Gastrocnemius medialis (tissue), 4 donors: ENCODE measurements at regions not wholly inside any gene's neighbourhood (a gene's known extent, or its start where the extent isn't known, plus 50 kb on each side); places are given as distances from the start of the nearest gene placed in this dataset.

Experiments used
- ATAC-seq, 2 donors: fragments of 150-250 bp; one replicate each; pipeline ENCODE4 v1.9.1; 2016
- DNase-seq, 2 donors: peaks; one replicate each; pipeline ENCODE4 v3.0.0-alpha.2; 2019
- H3K27ac ChIP-seq, 4 donors: fragments of 200-600 bp; sonication (generic); 1 replicate in 1 of 4; 2 replicates in 3 of 4; pipeline ENCODE4 v1.5.1; 2016 to 2018; ENCODE audit warnings: mild to moderate bottlenecking in 2 of 4, moderate library complexity in 1 of 4
- H3K27me3 ChIP-seq, 3 donors: fragments of 200-600 bp; sonication (generic) in 2 of 3; 1 replicate in 1 of 3; 2 replicates in 2 of 3; pipeline versions ENCODE4 v1.5.1 to v1.6.0; 2016 to 2019; ENCODE audit warnings: mild to moderate bottlenecking in 1 of 3, moderate library complexity in 1 of 3
- H3K36me3 ChIP-seq, 2 donors: fragments of 200-600 bp; sonication (generic) in 1 of 2; one replicate each; pipeline ENCODE4 v1.5.1; 2017 to 2018
- H3K4me1 ChIP-seq, 2 donors: fragments of 200-600 bp; sonication (generic) in 1 of 2; one replicate each; pipeline ENCODE4 v1.5.1; 2016 to 2017; ENCODE audit warnings: mild to moderate bottlenecking in 2 of 2
- H3K4me3 ChIP-seq, 4 donors: fragments of 200-600 bp; sonication (generic) in 3 of 4; 1 replicate in 1 of 4; 2 replicates in 3 of 4; pipeline ENCODE4 v1.5.1; 2016 to 2019; ENCODE audit warnings: mild to moderate bottlenecking in 2 of 4
- H3K9me3 ChIP-seq, 3 donors: fragments of 200-600 bp; sonication (generic) in 2 of 3; 1 replicate in 1 of 3; 2 replicates in 2 of 3; pipeline ENCODE4 v1.5.1; 2016 to 2019
- CTCF ChIP-seq, 5 experiments: fragments of 450-650 bp in 3 of 5; fragments of 200-600 bp in 2 of 5; sonication (generic) in 2 of 5; IDR thresholded peaks in 4 of 5; conservative IDR thresholded peaks in 1 of 5; 1 replicate in 4 of 5; 2 replicates in 1 of 5; pipeline ENCODE4 v1.5.1; 2016 to 2019; ENCODE audit warnings: antibody characterized with exemption in 5 of 5, mild to moderate bottlenecking in 3 of 5, moderate library complexity in 3 of 5
- POLR2A ChIP-seq, 2 donors: fragments of 450-650 bp; IDR thresholded peaks; one replicate each; pipeline ENCODE4 v1.6.1; 2017; ENCODE audit warnings: antibody characterized with exemption in 2 of 2, mild to moderate bottlenecking in 2 of 2, moderate library complexity in 2 of 2
- in situ Hi-C, 4 donors: fragments of 200-750 bp; cut with MboI; loops; one replicate each; pipeline versions ENCODE4 v1.15.0 to v1.8.0; 2017; ENCODE audit warnings: low sequenced_read_pairs in 4 of 4
- intact Hi-C: fragments of 100-400 bp; cut with DNase I; formaldehyde crosslinking; loops from one replicate; pipeline ENCODE4 v1.15.1; 2023; ENCODE audit warnings: low total_unique reads

- H3K4me3 ChIP-seq = no peak overlapping the region
- H3K9me3 ChIP-seq = no peaks in the 10 kb centered on the region
- H3K27ac ChIP-seq = no peak overlapping the region
- ATAC-seq (no peak), DNase-seq (no peak)
- in situ Hi-C loops = no loop called here
- no peaks in the 10 kb centered on the region for H3K36me3 ChIP-seq
- H3K27me3 ChIP-seq = no peaks in the 10 kb centered on the region
- intact Hi-C loops = loop anchor here (10.0 kb wide), 1 partner anchor 205 kb away; no protein-coding TSS in a partner anchor
- TF ChIP-seq POLR2A (IDR thresholded peaks at IDR 0.05) (no peak), CTCF (IDR thresholded peaks at IDR 0.05 in 4 of 5, conservative IDR thresholded peaks at IDR 0.05 in 1 of 5) (no peak)
- no peaks in the 10 kb centered on the region for H3K4me1 ChIP-seq
Measured at GRCh38 chr9:7259544-7260241, 501.9 kb downstream of the KDM4C start.

GRCh38 chr9:7258688-7259396 is 501.1 kb downstream of the KDM4C start:
- Histone ChIP-seq H3K4me1 (no peaks in the 10 kb centered on the region), H3K27ac (no peak overlapping the region), H3K4me3 (no peak overlapping the region), H3K27me3 (no peaks in the 10 kb centered on the region), H3K9me3 (no peaks in the 10 kb centered on the region), H3K36me3 (no peaks in the 10 kb centered on the region)
- ATAC-seq (no peak), DNase-seq (no peak)
- intact Hi-C loops (no loop called here), in situ Hi-C loops (no loop called here)
- no peak for TF ChIP-seq CTCF (IDR thresholded peaks at IDR 0.05 in 4 of 5, conservative IDR thresholded peaks at IDR 0.05 in 1 of 5)

- Histone ChIP-seq H3K4me3 (no peak overlapping the region), H3K36me3 (no peaks in the 10 kb centered on the region), H3K27me3 (no peaks in the 10 kb centered on the region), H3K27ac (no peak overlapping the region), H3K9me3 (no peaks in the 10 kb centered on the region), H3K4me1 (no peaks in the 10 kb centered on the region)
- TF ChIP-seq POLR2A (IDR thresholded peaks at IDR 0.05) (no peak), CTCF (IDR thresholded peaks at IDR 0.05 in 4 of 5, conservative IDR thresholded peaks at IDR 0.05 in 1 of 5) (no peak)
- no peak for DNase-seq
- no peak for ATAC-seq
- in situ Hi-C loops (no loop called here), intact Hi-C loops (no loop called here)
Measured at GRCh38 chr9:7246917-7247522, 489.2 kb downstream of the KDM4C start.

GRCh38 chr9:7245976-7246580 is 488.3 kb downstream of the KDM4C start:
- in situ Hi-C loops = no loop called here
- no peak for ATAC-seq
- no peak for DNase-seq
- no peak overlapping the region for H3K27ac ChIP-seq
- H3K9me3 ChIP-seq = no peaks in the 10 kb centered on the region
- intact Hi-C loops = no loop called here
- TF ChIP-seq CTCF (IDR thresholded peaks at IDR 0.05 in 4 of 5, conservative IDR thresholded peaks at IDR 0.05 in 1 of 5) (no peak), POLR2A (IDR thresholded peaks at IDR 0.05) (no peak)
- H3K27me3 ChIP-seq = no peaks in the 10 kb centered on the region
- no peaks in the 10 kb centered on the region for H3K36me3 ChIP-seq
- no peaks in the 10 kb centered on the region for H3K4me1 ChIP-seq
- no peak overlapping the region for H3K4me3 ChIP-seq
